Uterus (tissue), 2 donors: ENCODE measurements at regions not wholly inside any gene's neighbourhood (a gene's known extent, or its start where the extent isn't known, plus 50 kb on each side); places are given as distances from the start of the nearest gene placed in this dataset.

Experiments
- POLR2A ChIP-seq, 2 donors: fragments of 450-650 bp; IDR thresholded peaks; one replicate each; pipeline ENCODE4 v1.6.1; 2016; ENCODE audit warnings: antibody characterized with exemption in 2 of 2, mild to moderate bottlenecking in 1 of 2, moderate library complexity in 1 of 2
- TF ChIP-seq, protein P1 (sequence below), 4 experiments: fragments of 200-600 bp in 2 of 4; fragments of 450-650 bp in 2 of 4; sonication (generic) in 2 of 4; IDR thresholded peaks; one replicate each; pipeline ENCODE4 v1.5.1; 2016 to 2019; ENCODE audit warnings: antibody characterized with exemption in 4 of 4, mild to moderate bottlenecking in 2 of 4, moderate library complexity in 1 of 4

DNA sequence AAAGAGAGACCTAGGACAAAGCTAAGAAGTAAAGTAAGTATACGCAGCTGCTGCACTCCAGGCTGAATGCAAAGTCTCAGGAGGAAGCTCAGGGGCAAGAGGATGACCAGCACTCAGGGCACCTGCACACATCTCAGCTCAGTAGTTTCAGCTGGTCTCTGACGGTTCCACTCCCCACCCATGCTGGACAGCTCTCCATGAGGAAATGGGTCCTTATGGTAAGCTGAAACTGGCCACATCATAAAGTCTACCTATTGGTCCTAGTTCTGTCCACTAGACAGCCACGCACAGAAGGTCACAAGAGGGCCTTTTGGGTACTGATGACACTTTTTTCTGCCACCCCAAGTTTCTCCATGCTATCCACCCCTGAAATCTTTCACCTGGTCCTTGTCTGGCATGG is 215.3 kb downstream of the TTC32 start:
- no peak for TF ChIP-seq POLR2A (IDR thresholded peaks at IDR 0.05)
- TF ChIP-seq, protein P1, sequence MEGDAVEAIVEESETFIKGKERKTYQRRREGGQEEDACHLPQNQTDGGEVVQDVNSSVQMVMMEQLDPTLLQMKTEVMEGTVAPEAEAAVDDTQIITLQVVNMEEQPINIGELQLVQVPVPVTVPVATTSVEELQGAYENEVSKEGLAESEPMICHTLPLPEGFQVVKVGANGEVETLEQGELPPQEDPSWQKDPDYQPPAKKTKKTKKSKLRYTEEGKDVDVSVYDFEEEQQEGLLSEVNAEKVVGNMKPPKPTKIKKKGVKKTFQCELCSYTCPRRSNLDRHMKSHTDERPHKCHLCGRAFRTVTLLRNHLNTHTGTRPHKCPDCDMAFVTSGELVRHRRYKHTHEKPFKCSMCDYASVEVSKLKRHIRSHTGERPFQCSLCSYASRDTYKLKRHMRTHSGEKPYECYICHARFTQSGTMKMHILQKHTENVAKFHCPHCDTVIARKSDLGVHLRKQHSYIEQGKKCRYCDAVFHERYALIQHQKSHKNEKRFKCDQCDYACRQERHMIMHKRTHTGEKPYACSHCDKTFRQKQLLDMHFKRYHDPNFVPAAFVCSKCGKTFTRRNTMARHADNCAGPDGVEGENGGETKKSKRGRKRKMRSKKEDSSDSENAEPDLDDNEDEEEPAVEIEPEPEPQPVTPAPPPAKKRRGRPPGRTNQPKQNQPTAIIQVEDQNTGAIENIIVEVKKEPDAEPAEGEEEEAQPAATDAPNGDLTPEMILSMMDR (IDR thresholded peaks at IDR 0.05) = no peak
